ENCODE measurements at regions not wholly inside any gene's neighbourhood (a gene's known extent, or its start where the extent isn't known, plus 50 kb on each side); places are given as distances from the start of the nearest gene placed in this dataset.

DNA sequence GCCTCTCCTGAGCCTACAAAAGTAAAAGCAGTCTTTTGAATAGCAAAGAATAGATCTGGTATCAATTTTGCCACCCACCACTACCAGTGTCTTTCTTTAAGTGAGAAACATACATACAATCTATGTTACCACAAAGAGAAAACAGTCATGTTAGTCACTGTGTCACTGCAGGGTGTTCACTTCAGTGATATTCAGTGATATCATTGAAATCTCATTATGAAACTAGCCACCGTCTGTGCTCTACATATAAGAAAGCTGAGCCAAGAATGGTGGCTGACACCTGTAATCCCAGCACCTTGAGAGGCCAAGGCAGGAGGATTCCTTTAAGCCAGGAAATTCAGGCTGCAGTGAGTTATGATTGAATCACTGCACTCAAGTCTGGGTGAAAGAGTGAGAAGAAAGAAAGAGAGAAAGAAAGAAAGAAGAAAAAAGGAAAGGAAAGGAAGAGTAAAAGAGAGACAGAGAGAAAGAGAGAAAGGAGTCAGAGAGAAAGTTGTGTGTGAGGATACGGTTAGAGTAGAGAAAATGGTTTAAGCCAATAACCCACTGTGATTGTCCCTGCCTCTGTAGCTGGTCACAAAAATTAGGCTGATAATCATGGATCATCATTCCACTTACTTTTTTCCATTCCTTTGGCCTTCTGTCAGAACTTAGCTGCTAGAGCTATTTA is 847.1 kb downstream of the FAM181B start:
- BruUV-seq (replicated peaks), result no TSS peak
- H2AFZ ChIP-seq (ENCODE audit: low read length), result no peak overlapping the region
- no peak overlapping the region for H3K9ac ChIP-seq (ENCODE audit: low read length)
- peaks cover 3% of the 10 kb centered on the region; the same call in 1 of the 2 replicates for H3K9me3 ChIP-seq (ENCODE audit: low read length)
- no peaks in the 10 kb centered on the region for H3F3A ChIP-seq (ENCODE audit: low read length, unreplicated experiment)
- H3K36me3 ChIP-seq (ENCODE audit: low read depth, low read length), result no peaks in the 10 kb centered on the region
- no peak for DNase-seq
- no peak overlapping the region for H3K4me2 ChIP-seq (ENCODE audit: low read length)
- H3K27me3 ChIP-seq (ENCODE audit: low read length), result no peaks in the 10 kb centered on the region
- ATAC-seq, result no peak
- TF ChIP-seq EZH2phosphoT487 (IDR thresholded peaks at IDR 0.05; ENCODE audit: borderline replicate concordance, low read length) (no peak), EZH2 (IDR thresholded peaks at IDR 0.05; ENCODE audit: low read length, unreplicated experiment) (no peak)
- TF ChIP-seq, protein P1, sequence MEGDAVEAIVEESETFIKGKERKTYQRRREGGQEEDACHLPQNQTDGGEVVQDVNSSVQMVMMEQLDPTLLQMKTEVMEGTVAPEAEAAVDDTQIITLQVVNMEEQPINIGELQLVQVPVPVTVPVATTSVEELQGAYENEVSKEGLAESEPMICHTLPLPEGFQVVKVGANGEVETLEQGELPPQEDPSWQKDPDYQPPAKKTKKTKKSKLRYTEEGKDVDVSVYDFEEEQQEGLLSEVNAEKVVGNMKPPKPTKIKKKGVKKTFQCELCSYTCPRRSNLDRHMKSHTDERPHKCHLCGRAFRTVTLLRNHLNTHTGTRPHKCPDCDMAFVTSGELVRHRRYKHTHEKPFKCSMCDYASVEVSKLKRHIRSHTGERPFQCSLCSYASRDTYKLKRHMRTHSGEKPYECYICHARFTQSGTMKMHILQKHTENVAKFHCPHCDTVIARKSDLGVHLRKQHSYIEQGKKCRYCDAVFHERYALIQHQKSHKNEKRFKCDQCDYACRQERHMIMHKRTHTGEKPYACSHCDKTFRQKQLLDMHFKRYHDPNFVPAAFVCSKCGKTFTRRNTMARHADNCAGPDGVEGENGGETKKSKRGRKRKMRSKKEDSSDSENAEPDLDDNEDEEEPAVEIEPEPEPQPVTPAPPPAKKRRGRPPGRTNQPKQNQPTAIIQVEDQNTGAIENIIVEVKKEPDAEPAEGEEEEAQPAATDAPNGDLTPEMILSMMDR (conservative IDR thresholded peaks at IDR 0.05; ENCODE audit: low read depth, low read length), result no peak
- intact Hi-C loops (cut with micrococcal nuclease), result no loop called here
- no peak overlapping the region for H3K27ac ChIP-seq (ENCODE audit: low read length)
- no peaks in the 10 kb centered on the region for H3K79me2 ChIP-seq (ENCODE audit: low read length)
- H3K9me2 ChIP-seq (replicated peaks; ENCODE audit: low read length), result no peaks in the 10 kb centered on the region
- H3K4me3 ChIP-seq (ENCODE audit: low read length), result no peak overlapping the region
- ChIA-PET POLR2A (ENCODE audit: unreplicated experiment) (no interaction called here), CTCF (no interaction called here)
- H3K4me1 ChIP-seq (ENCODE audit: insufficient read depth, low read length), result no peaks in the 10 kb centered on the region
- H4K20me1 ChIP-seq (ENCODE audit: low read length), result no peaks in the 10 kb centered on the region

DNA sequence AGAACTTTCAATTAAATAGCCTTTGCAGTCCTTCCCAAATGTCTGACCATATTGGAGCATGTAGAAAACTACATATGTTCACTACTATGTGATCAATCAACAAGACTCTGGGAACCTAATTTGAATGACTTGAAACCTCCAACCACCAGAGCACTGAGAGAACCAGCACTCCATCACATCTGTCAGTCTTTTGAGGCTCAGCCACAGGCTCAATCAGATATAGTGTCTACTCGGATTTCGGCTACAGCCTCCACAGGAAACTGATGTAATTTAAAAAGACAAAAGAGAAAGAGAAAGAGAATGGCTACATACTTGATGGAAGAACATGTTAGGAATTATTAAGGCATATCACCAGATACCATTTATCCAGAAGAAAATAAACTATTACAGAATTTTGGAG is 859.0 kb downstream of the FAM181B start:
- no TSS peak for BruUV-seq (replicated peaks)
- TF ChIP-seq, protein P1 (conservative IDR thresholded peaks at IDR 0.05; ENCODE audit: low read depth, low read length), result no peak
- no peak for TF ChIP-seq EZH2phosphoT487 (IDR thresholded peaks at IDR 0.05; ENCODE audit: borderline replicate concordance, low read length)
- no peak for TF ChIP-seq EZH2 (IDR thresholded peaks at IDR 0.05; ENCODE audit: low read length, unreplicated experiment)
- no peak overlapping the region for H3K4me2 ChIP-seq (ENCODE audit: low read length)
- H2AFZ ChIP-seq (ENCODE audit: low read length), result no peak overlapping the region
- H3K9ac ChIP-seq (ENCODE audit: low read length), result no peak overlapping the region
- no peaks in the 10 kb centered on the region for H3K9me2 ChIP-seq (replicated peaks; ENCODE audit: low read length)
- no peaks in the 10 kb centered on the region for H3K27me3 ChIP-seq (ENCODE audit: low read length)
- no peaks in the 10 kb centered on the region for H3K4me1 ChIP-seq (ENCODE audit: insufficient read depth, low read length)
- H3K4me3 ChIP-seq (ENCODE audit: low read length), result no peak overlapping the region
- no peak for DNase-seq
- H3K79me2 ChIP-seq (ENCODE audit: low read length), result no peaks in the 10 kb centered on the region
- H3F3A ChIP-seq (ENCODE audit: low read length, unreplicated experiment), result no peaks in the 10 kb centered on the region
- H4K20me1 ChIP-seq (ENCODE audit: low read length), result no peaks in the 10 kb centered on the region
- no peak overlapping the region for H3K27ac ChIP-seq (ENCODE audit: low read length)
- intact Hi-C loops (cut with micrococcal nuclease), result no loop called here
- ATAC-seq, result no peak
- CTCF ChIA-PET, result no interaction called here
- no peaks in the 10 kb centered on the region for H3K36me3 ChIP-seq (ENCODE audit: low read depth, low read length)
- POLR2A ChIA-PET (ENCODE audit: unreplicated experiment), result no interaction called here
- H3K9me3 ChIP-seq (ENCODE audit: low read length), result peaks cover 8% of the 10 kb centered on the region; the same call in 1 of the 2 replicates

GRCh38 chr11:81870815-81871214 is 862.8 kb downstream of the FAM181B start:
- ChIA-PET POLR2A (ENCODE audit: unreplicated experiment) (no interaction called here), CTCF (no interaction called here)
- Histone ChIP-seq H3K9me2 (replicated peaks; ENCODE audit: low read length) (no peaks in the 10 kb centered on the region), H3F3A (ENCODE audit: low read length, unreplicated experiment) (no peaks in the 10 kb centered on the region), H4K20me1 (ENCODE audit: low read length) (no peaks in the 10 kb centered on the region), H3K36me3 (ENCODE audit: low read depth, low read length) (no peaks in the 10 kb centered on the region), H2AFZ (ENCODE audit: low read length) (no peak overlapping the region), H3K27ac (ENCODE audit: low read length) (no peak overlapping the region), H3K4me1 (ENCODE audit: insufficient read depth, low read length) (no peaks in the 10 kb centered on the region), H3K27me3 (ENCODE audit: low read length) (no peaks in the 10 kb centered on the region), H3K79me2 (ENCODE audit: low read length) (no peaks in the 10 kb centered on the region), H3K9me3 (ENCODE audit: low read length) (0 out of 2 replicates have a peak, but pooled peaks cover 7% of the 10 kb centered on the region), H3K4me2 (ENCODE audit: low read length) (no peak overlapping the region), H3K9ac (ENCODE audit: low read length) (no peak overlapping the region), H3K4me3 (ENCODE audit: low read length) (no peak overlapping the region)
- intact Hi-C loops (cut with micrococcal nuclease), result no loop called here
- no TSS peak for BruUV-seq (replicated peaks)
- no peak for DNase-seq
- TF ChIP-seq, protein P1 (conservative IDR thresholded peaks at IDR 0.05; ENCODE audit: low read depth, low read length), result no peak
- TF ChIP-seq EZH2 (IDR thresholded peaks at IDR 0.05; ENCODE audit: low read length, unreplicated experiment) (no peak), EZH2phosphoT487 (IDR thresholded peaks at IDR 0.05; ENCODE audit: borderline replicate concordance, low read length) (no peak)
- no peak for ATAC-seq

All from PC-3 (cell line).